Activated CD4-positive, alpha-beta T cell treated with anti-CD3 and anti-CD28 coated beads, Interleukin-2, amount 50 U/mL, for 1 hour (primary cell): ENCODE measurements at regions not wholly inside any gene's neighbourhood (a gene's known extent, or its start where the extent isn't known, plus 50 kb on each side); places are given as distances from the start of the nearest gene placed in this dataset.

Experiments
- DNase-seq: peaks from one replicate; pipeline ENCODE4 v3.0.0-alpha.2; 2020

DNA sequence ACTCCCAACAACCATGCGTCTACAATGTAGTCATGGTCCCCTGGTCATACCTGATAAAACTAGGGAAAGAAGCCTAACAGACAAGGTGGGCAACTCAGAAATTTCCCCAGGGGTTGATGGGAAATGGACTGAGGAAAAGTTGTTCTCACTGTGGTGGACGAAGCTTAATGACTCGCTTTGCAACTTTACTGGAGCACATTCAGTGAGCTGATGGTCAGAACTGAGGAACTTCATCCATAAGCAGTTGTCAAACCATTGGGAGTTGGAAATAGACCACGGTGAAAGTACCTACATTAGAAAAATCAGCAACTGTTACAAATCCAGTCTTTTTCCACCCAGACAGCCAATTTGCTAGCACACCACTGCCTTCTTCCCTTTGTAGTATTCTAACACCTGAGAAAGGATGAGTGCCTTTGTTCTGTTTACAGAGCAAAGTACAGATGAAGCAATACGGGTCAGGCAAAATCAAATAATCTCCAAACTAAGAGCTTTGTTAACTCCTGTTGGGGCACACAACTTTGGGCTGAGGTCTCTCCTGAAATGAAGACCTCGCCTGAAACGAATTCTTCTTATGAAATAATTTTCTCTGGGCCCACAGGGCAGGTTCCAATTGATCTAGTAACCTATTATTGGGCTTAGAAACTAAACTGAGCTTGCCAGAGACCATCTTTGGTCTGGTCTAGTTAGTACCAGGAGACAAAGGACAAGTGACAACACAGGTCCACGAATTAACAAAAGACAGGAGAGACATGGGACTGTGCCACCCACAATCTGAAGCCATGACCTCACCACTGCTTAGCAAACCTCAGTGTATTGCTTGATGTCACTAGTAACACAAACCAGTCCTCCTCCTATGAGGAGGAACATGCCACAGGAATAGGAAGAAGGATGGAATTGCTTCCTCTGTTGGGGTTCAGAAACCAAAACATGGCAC lies 58.9 kb upstream of the NFKB1 start:
- no peak for DNase-seq

DNA sequence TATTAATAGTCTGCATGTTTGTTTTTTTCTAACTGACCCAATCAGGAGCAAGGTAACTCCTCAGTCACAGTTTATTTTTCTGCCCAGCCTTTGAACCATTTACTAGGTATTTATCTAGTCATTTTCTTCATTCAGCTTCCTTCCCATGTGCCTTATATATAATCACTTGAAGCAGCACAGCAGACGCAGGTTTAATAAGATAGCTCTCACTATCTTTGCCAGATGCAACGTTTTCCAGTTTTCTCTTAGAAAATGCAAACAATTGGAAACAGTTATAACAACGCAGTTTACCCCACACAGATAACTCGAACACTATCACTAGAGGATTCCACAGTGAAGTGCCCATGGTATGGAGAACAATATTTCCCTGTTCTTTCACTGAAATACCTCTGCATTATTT lies 56.4 kb upstream of the NFKB1 start:
- no peak for DNase-seq

DNA sequence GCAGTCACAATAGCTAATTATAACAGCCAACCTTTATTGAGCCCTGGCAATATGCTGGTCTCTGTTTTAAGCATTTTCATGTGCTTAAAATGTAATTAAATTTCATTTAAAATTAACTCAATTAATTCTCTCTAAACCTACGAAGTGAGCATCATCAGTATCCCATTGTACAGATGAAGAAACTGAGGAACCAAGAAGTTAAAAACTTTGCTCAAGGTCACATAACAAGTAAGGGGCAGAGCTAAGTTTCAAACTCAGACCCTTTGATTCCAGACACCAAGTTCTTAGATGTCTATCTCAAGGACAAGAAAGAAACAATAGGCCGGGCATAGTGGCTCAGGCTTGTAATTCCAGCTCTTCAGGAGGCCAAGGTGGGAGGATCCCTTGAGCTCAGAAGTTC lies 55.9 kb upstream of the NFKB1 start:
- DNase-seq, result no peak

DNA sequence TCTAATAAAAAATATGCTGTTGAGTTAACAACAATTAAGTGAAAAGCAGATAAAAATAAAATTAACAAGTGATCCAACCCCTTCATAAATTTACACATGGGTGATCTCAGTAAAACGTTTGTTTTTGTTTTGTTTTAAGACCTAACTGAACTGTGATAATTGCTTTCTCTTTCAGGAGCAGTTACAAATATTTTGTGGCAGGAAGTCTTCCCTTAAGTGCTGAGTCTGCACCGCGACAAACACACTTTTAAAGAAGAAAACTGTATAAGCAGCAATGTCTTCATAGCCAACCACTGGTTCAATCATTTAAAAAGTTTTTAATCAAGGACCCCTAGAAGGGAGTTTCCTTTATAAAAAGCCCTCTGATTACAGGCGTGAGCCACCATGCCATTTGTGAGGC lies 53.7 kb upstream of the NFKB1 start:
- no peak for DNase-seq

DNA sequence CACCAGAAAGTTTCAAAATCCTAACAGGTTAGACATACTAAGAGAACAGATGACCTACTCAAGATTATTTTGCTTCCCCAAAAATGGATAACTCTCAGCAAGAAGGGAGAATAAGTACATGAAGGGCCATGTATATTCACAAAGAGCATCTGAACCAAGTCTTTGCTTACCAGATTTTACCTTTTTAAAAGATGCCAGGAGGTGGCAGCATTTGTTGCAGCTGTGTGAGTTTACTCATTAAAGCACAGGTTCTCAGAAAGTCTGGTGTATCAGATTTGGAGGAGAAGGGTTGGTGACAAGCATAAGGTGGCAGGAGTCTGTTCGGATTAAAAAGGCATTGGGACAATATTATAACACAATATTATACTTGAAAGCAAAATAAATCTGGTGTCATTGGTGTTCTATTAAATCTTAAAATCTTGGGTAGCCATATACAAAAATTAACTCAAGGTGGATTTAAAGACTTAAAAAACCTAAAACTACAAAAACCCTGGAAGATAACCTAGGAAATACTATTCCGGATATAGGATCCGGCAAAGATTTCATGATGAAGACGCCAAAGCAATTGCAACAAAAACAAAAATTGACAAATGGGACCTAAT lies 51.3 kb upstream of the NFKB1 start:
- DNase-seq, result peak; percentile 50

DNA sequence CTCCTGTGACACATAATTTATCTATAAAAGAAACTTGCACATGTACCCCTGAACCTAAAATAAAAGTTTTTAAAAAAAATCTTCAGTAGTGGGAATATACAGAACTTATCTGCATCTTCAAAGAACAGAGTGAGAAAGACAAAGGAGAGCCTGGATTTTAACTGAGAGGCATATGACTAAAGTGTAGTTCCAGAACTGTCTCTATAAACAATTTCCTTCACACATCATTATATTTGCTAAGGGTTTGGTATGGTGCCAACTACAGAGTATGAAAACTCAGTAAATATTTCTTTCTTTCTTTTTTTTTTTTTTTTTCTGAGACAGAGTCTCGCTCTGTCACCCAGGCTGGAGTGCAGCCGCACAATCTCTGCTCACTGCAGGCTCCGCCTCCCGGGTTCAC lies 49.9 kb upstream of the NFKB1 start:
- no peak for DNase-seq
